Stomach (tissue), 8 donors: ENCODE measurements at regions not wholly inside any gene's neighbourhood (a gene's known extent, or its start where the extent isn't known, plus 50 kb on each side); places are given as distances from the start of the nearest gene placed in this dataset.

Source experiments
- DNase-seq, 2 donors: peaks; one replicate each; pipeline versions ENCODE4 v3.0.0 to v3.0.0-alpha.2; 2013 to 2019
- H3K27ac ChIP-seq, 5 donors: fragments of 200-600 bp in 4 of 5; sonication (generic) in 4 of 5; one replicate each; pipeline ENCODE4 v1.5.1; 2013 to 2019; ENCODE audit warnings: mild to moderate bottlenecking in 1 of 5, moderate library complexity in 1 of 5
- H3K27me3 ChIP-seq, 3 donors: fragments of 200-600 bp; sonication (generic); one replicate each; pipeline ENCODE4 v1.5.1; 2017 to 2019; ENCODE audit warnings: mixed run types in 1 of 3
- H3K36me3 ChIP-seq, 4 donors: fragments of 200-600 bp; sonication (generic); 1 replicate in 3 of 4; 2 replicates in 1 of 4; pipeline ENCODE4 v1.5.1; 2016 to 2019
- H3K4me1 ChIP-seq, 4 donors: fragments of 200-600 bp; sonication (generic); one replicate each; pipeline ENCODE4 v1.5.1; 2016 to 2019
- H3K4me3 ChIP-seq, 4 donors: fragments of 200-600 bp; sonication (generic) in 3 of 4; one replicate each; pipeline ENCODE4 v1.5.1; 2016 to 2019; ENCODE audit warnings: mild to moderate bottlenecking in 1 of 4
- H3K9me3 ChIP-seq, 4 donors: fragments of 200-600 bp; sonication (generic); one replicate each; pipeline ENCODE4 v1.5.1; 2016 to 2019
- EP300 ChIP-seq: sonication (generic); formaldehyde crosslinking; IDR thresholded peaks from one replicate; pipeline ENCODE4 v1.6.1; 2017; ENCODE audit warnings: antibody characterized with exemption
- POLR2A ChIP-seq, 4 donors: fragments of 450-650 bp; IDR thresholded peaks; one replicate each; pipeline ENCODE4 v1.6.1; 2016; ENCODE audit warnings: antibody characterized with exemption in 4 of 4, control low read depth in 2 of 4, mild to moderate bottlenecking in 1 of 4, moderate library complexity in 1 of 4
- POLR2AphosphoS5 ChIP-seq, 3 donors: sonication (generic); formaldehyde crosslinking; IDR thresholded peaks; one replicate each; pipeline ENCODE4 v1.6.1; 2016; ENCODE audit warnings: antibody characterized with exemption in 3 of 3
- WGBS, 5 donors: extraction: QIAGEN DNeasy Blood & Tissue Kit in 3 of 5; methylation state at CpG; one replicate each; pipeline versions ENCODE4 v1.1.5 to v1.1.7; 2013 to 2018; 5-methylcytosine and 5-hydroxymethylcytosine counted together
- intact Hi-C: fragments of 100-400 bp; cut with DNase I; formaldehyde crosslinking; loops from one replicate; pipeline ENCODE4 v1.15.1; 2023; ENCODE audit warnings: low total_unique reads
- TF ChIP-seq, protein P1 (sequence below), 7 experiments: fragments of 450-650 bp in 4 of 7; fragments of 200-600 bp in 3 of 7; sonication (generic) in 3 of 7; IDR thresholded peaks; one replicate each; pipeline ENCODE4 v1.5.1; 2016 to 2019; ENCODE audit warnings: antibody characterized with exemption in 7 of 7, control low read depth in 2 of 7, mild to moderate bottlenecking in 1 of 7
- donor health status: healthy with polysubstance abuse.
- donor health status: Bipolar disorder and iron deficiency.
- donor health status: healthy.

- Histone ChIP-seq H3K4me1 (no peaks in the 10 kb centered on the region), H3K27me3 (no peaks in the 10 kb centered on the region), H3K9me3 (no peaks in the 10 kb centered on the region), H3K4me3 (no peak overlapping the region), H3K27ac (no peak overlapping the region), H3K36me3 (no peaks in the 10 kb centered on the region)
- TF ChIP-seq EP300: no peak
- TF ChIP-seq POLR2AphosphoS5 (IDR thresholded peaks at IDR 0.05): no peak
- no peak for TF ChIP-seq POLR2A (IDR thresholded peaks at IDR 0.05)
- TF ChIP-seq, protein P1, sequence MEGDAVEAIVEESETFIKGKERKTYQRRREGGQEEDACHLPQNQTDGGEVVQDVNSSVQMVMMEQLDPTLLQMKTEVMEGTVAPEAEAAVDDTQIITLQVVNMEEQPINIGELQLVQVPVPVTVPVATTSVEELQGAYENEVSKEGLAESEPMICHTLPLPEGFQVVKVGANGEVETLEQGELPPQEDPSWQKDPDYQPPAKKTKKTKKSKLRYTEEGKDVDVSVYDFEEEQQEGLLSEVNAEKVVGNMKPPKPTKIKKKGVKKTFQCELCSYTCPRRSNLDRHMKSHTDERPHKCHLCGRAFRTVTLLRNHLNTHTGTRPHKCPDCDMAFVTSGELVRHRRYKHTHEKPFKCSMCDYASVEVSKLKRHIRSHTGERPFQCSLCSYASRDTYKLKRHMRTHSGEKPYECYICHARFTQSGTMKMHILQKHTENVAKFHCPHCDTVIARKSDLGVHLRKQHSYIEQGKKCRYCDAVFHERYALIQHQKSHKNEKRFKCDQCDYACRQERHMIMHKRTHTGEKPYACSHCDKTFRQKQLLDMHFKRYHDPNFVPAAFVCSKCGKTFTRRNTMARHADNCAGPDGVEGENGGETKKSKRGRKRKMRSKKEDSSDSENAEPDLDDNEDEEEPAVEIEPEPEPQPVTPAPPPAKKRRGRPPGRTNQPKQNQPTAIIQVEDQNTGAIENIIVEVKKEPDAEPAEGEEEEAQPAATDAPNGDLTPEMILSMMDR (IDR thresholded peaks at IDR 0.05): peak in 3 of 7 experiments; percentile 24 to 38 (median 37)
- WGBS, 5 donors: 3 to 8% (median 6%) methylated on average over 3 of the region's 3 CpGs
- intact Hi-C loops: no loop called here
- peak in 1 of 2 donors; percentile 60 for DNase-seq
These were observed 612.1 kb downstream of the KCNJ3 start for GRCh38 chr2:155310589-155310988.

GRCh38 chr2:155309483-155309882 lies 611.0 kb downstream of the KCNJ3 start:
- H3K36me3 ChIP-seq: no peaks in the 10 kb centered on the region
- WGBS, 5 donors: 82 to 92% (median 85%) methylated on average over 1 of the region's 1 CpG
- H3K9me3 ChIP-seq: no peaks in the 10 kb centered on the region
- TF ChIP-seq POLR2AphosphoS5 (IDR thresholded peaks at IDR 0.05) (no peak), EP300 (no peak)
- no peak for DNase-seq
- no peaks in the 10 kb centered on the region for H3K27me3 ChIP-seq
- H3K4me1 ChIP-seq: no peaks in the 10 kb centered on the region
- intact Hi-C loops: no loop called here
- no peak overlapping the region for H3K4me3 ChIP-seq
- no peak overlapping the region for H3K27ac ChIP-seq

DNA sequence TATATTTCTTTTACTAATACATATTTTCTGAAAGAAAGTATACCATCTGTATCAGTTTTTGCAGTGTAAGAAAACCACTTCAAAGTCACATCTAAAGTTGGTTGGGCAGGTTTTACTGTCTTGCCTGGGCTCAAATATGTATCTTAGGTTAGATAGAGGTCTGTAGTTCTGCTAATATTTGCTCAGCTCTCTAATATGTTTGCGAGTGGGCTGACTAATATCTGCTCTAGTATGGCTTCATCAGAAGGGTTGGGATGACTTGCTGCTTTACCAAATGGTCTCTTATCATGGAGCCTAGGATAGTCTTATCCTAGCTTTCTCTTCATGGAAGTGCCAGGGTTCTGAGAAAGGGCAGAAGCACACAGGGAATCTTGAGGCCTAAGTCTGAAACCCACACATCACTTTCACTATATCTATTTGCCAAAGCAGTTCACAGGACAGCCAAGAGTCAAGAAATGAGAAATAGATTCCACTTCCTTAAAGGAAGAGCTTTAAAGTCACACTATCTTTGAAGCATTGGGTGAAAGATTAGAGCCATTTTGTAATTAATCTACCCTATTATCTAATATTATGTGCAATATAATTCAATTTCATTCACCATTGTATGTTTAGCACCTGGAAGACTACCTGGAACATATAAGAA lies 610.0 kb downstream of the KCNJ3 start:
- Histone ChIP-seq H3K27ac (no peak overlapping the region), H3K27me3 (no peaks in the 10 kb centered on the region), H3K4me1 (no peaks in the 10 kb centered on the region), H3K9me3 (no peaks in the 10 kb centered on the region), H3K4me3 (no peak overlapping the region), H3K36me3 (no peaks in the 10 kb centered on the region)
- intact Hi-C loops: no loop called here
- DNase-seq: peak in 1 of 2 donors; percentile 17
- no peak for TF ChIP-seq EP300
- TF ChIP-seq POLR2A (IDR thresholded peaks at IDR 0.05): no peak
- TF ChIP-seq, protein P1 (IDR thresholded peaks at IDR 0.05): no peak
- no peak for TF ChIP-seq POLR2AphosphoS5 (IDR thresholded peaks at IDR 0.05)
- 30 to 69% (median 39%) methylated on average over 1 of the region's 1 CpG for WGBS, 5 donors

- H3K4me1 ChIP-seq: no peaks in the 10 kb centered on the region
- no peak overlapping the region for H3K27ac ChIP-seq
- no peaks in the 10 kb centered on the region for H3K9me3 ChIP-seq
- TF ChIP-seq POLR2A (IDR thresholded peaks at IDR 0.05) (no peak), EP300 (no peak), POLR2AphosphoS5 (IDR thresholded peaks at IDR 0.05) (no peak)
- TF ChIP-seq, protein P1 (IDR thresholded peaks at IDR 0.05): no peak
- H3K4me3 ChIP-seq: no peak overlapping the region
- intact Hi-C loops: no loop called here
- no peaks in the 10 kb centered on the region for H3K36me3 ChIP-seq
- H3K27me3 ChIP-seq: no peaks in the 10 kb centered on the region
- no peak for DNase-seq
These were observed 602.7 kb downstream of the KCNJ3 start for GRCh38 chr2:155301221-155301620.

DNA sequence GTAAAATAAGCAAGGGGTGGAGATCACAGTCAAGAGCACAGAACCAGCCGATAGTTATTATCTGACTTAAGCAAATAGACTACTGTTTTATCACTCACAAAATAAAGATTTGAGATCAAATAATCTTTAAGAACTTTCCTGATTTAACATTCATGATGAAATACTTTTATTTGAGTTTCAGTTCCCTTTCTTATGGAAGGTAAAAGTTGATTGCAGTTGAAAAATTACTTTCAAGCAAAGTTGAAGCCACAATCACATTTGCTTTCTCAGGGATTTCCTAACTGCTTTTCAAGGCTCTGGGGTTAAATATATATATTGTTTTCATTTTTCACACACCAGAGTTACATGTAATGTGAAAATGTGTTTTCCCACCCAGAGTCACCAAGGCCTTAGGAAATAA lies 599.5 kb downstream of the KCNJ3 start:
- no peak for TF ChIP-seq POLR2AphosphoS5 (IDR thresholded peaks at IDR 0.05)
- TF ChIP-seq, protein P1 (IDR thresholded peaks at IDR 0.05): no peak
- no peak for TF ChIP-seq POLR2A (IDR thresholded peaks at IDR 0.05)
- TF ChIP-seq EP300: no peak
- Histone ChIP-seq H3K4me3 (no peak overlapping the region), H3K36me3 (no peaks in the 10 kb centered on the region), H3K27me3 (no peaks in the 10 kb centered on the region), H3K4me1 (no peaks in the 10 kb centered on the region), H3K27ac (no peak overlapping the region), H3K9me3 (no peaks in the 10 kb centered on the region)
- intact Hi-C loops: no loop called here
- no peak for DNase-seq
- WGBS, 5 donors: 22 to 35% (median 27%) methylated on average over 1 of the region's 1 CpG
